ENCODE measurements at regions not wholly inside any gene's neighbourhood (a gene's known extent, or its start where the extent isn't known, plus 50 kb on each side); places are given as distances from the start of the nearest gene placed in this dataset.

- TF ChIP-seq CTCF (optimal IDR thresholded peaks at IDR 0.05 in 1 of 3, IDR thresholded peaks at IDR 0.05 in 1 of 3, conservative IDR thresholded peaks at IDR 0.05 in 1 of 3; ENCODE audit: extremely low read depth in 1 of 3, insufficient read depth in 2 of 3, low read length in 3 of 3) (no peak), EZH2 (IDR thresholded peaks at IDR 0.05; ENCODE audit: low read length) (no peak)
These were observed 269.7 kb upstream of the THSD7B start for GRCh38 chr2:136495636-136496035.

All from keratinocyte (primary cell).